ENCODE measurements at regions not wholly inside any gene's neighbourhood (a gene's known extent, or its start where the extent isn't known, plus 50 kb on each side); places are given as distances from the start of the nearest gene placed in this dataset.

DNA sequence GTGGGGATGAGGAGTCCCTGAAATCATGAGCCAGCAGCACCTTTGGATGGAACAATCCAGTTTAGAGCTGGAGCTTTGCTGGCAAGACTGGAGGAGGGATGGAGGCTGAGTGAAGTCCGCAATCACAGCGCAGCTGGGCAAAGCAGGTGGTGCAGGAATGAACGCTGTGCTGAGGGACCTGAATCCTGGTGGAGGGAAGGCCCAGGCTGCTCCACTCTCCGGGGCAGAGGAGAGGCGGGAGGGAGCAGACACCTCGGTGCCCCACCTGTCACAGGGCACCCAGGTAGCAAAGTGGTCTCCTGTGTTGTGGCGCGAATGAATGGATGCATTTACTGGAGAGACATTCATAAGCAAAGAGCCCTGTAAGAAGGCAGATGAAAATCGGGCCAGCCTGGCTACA, 124.8 kb upstream of the ANO1 start:
- DNase-seq, result no peak

DNA sequence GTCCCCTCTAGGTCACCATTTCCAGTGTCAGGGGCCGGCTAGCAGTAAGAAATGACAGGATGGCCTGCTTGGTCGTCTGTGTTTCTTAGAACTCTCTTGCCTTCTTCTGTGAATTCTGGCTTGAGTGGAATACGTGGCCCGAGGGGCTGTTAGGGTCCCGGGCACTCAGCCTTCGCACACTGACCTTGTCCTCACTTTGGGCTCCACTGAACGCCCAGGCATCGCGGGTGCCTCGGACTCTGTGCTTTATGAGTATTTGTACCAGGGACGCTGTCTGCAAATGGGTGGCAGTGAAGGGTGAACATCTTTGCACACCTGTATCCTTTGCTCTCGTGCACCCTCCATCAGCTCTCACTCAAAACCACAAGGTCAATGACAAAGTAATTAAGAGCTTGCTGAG, 123.4 kb upstream of the ANO1 start:
- no peak for DNase-seq

DNA sequence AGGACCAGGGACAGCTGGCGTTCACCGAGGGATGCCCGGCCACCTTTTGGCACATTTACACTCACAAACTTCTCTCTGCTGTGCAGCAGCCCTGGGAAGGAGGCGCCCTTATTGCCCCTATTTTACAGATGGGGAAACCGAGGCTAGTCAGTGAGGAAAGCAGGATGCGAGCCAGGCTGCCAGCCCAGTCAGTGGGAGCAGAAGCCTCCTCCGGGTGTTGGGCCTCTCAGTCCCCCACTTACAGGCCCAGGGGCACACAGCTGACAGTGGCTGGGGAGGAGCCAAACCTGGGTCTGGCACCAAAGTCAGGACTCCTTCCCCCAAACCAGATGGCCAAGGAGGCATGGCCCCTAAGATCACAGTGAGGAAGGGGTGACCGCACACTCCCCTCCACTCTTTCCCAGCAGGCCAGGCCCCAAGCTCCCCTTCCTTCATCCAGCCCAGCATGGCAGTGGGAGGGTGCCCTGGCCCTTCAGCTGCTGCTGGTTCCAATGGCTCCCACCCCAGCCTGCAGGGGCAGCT, 121.4 kb upstream of the ANO1 start:
- no peak for DNase-seq

DNA sequence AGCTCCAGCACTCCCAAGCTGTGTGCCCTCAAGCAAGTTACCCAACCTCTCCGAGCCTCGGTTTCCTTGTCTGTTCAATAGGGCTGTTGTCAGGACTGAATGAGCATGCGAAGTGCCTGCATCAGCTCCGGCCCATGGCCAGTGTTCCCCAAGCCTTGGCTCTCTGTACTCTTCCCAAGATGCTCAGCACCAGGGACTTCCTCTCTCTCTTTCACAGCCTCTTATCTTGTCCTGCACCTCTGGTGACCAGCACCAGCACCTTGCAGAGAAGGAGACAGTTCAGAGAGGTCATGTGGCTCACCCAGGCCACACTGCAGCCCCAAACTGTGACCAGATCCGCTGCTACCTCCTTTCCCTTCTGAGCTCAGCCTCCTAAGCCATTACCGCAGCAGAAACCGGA, 120.3 kb upstream of the ANO1 start:
- no peak for DNase-seq

DNA sequence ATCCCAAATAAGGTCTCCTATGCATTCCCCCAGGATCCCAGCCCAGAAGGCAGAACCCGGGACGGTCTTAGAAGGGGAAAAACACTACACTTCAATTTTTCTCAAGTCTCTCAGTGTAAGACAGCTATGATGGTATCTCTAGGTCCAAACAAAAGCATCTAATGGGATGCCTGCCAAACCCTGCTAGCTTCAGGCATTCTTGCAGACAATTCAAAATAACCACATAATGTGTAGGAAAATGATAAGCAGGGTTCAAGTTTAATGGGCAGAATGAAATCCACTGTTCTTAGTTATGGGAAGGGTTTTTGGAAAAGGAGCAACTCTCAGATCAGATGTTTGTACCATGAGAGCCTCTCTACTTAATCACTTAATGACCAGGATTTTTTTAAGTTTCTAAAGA, 119.8 kb upstream of the ANO1 start:
- DNase-seq, result no peak

DNA sequence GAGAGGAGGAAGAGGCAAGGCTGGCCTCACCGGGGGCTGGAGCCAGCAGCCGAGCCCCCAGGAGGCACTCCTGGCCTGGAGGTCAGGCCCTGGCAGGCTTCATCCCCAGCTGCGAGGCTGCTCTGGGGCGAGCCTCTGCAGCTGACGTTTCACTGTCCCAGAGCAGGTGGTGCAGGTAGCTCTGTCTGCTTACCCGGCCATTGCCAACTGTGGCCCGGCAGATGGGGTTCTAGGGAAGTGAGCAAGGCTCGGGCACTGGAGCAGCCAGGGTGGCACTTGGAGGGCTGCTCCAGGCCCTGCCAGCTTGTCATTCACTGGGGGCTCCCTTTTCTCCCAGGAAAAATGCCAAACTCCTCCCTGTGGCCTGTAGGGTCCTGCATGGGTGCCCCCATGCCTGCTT, 118.7 kb upstream of the ANO1 start:
- no peak for DNase-seq

DNA sequence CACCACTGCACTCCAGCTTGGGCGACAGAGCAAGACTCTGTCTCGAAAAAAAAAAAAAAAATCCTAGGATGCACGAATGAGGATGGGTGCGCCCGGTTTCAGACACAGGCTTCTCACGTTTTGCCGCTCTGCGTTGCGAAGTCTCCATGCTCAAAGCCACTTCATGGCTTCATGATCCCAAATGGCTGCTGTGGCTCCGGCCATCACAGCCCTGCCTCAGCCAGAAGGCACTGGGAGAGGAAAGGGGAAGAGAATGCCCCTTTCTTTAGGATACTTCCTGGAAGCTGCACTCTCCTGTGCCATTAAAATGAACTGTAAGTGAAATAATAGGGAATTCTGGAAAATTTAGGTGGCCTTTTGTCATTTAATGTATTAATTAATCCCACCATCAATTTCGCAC, 116.4 kb upstream of the ANO1 start:
- no peak for DNase-seq

DNA sequence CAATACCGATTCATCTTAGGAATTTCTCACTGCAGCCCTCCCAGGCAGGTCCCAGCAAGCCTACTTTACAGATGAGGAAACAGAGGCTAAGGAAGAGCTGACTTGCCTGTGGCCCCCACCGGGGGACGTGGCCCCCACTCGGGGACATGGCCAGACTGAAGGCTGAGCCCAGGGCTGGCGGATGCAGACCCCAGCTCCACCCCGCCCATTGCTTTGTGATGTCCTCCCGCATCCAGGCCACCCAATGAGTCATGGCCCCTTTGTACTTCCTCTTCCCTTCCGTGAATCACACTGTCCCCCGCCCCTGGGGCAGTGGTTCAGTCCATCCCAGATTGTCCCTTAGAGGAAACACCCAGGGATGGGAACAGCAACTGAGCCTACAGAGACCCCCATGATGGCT, 116.0 kb upstream of the ANO1 start:
- no peak for DNase-seq

DNA sequence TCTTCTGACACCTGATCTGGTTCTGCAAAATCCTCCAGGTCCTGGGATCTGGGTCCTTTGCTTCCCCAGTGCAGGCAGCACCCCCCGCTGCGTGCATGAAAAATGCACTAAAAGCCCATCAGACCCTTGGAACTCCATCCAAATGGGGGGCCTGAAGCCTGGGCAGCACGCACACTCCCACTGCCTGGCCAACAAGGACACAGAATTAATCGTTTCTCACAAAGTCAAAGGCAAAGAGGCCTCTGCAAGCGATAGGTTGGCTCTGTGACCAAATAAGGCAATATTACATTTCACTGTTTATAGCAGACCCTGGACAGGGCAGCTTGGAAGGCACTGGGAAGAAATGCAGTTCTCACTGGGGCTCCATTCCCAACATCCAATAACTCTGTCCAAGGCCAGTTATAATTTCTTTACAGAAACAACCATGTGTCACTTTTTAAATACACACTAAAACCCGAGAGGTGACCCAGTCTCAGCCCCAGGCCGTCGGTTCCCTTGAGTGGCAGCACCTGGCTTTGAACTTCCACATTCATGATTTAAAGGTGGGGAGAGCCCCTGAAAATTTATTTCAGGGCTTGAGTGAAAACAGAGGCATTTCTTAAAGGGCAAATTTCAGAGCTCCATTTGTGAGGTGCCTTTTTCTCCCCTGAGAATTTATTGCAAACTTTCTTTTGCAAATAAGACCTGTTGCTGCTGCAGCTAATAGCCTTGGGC, 114.4 kb upstream of the ANO1 start:
- no peak for DNase-seq

DNA sequence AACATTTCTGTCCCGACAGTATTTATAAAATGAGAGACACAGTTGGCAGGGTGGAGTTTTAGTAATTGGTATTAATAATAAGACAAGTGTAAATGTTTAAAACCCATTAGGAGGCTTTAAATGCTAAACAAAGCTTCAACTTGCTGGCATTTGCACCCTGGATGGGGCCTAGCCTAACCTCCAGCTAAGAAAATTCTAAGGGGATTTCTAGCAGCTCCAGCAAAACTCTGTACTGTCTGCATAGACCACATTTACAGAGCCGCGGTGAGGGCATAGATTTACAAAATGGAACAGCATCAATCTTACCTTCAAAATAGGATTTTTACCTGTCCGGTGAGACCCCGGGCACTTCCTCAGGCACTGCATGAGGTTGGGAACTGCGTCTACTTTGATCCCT, 113.9 kb upstream of the ANO1 start:
- no peak for DNase-seq

DNA sequence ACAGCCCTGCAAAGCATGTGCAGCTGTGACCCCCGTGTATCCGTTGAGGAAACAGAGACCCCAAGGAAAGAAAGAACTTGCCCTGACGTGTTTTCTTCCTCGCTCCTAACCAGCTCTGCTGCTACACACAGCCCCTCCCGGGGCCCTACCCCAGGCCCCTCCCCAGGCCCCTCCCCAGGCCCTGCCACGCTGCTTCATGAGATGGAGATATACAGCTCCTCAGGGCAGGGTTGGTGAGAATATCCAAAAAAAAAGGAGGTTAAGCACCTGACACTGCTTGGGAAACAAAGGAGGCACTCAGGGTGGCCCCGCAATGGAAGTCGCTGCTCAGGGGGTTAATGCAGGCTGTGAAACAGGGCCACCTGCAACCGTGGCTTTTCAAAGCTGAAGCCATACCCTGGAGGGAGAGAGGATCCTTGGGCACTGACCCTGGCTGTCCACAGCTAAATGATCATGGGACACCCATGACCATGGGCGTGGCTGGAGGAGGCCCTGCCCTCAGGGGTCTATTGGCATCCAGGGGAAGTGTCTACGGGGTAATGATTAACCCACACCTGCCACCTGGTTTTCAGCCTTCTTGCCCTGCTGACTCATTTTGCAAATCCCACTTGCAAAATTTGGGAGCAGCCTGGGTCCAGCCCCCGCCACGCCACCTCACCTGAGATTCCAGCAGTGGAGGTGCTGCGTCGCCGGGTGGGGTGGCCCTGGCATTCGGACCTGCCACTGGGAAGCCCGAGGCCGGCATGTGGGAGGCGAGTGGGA, 112.1 kb upstream of the ANO1 start:
- DNase-seq, result no peak

DNA sequence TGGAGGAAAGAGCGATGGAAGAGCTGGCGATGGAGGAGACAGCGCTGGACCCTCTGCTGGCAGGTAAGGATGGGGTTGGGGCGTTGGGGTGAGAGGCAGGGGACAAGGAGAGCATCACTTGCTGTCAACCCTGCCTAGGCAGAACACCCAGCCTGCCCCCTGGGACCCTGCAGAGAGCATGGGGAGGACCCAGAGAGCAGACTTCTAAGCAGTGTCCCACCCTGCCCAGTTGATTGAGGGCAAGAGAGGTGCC, 111.6 kb upstream of the ANO1 start:
- no peak for DNase-seq

DNA sequence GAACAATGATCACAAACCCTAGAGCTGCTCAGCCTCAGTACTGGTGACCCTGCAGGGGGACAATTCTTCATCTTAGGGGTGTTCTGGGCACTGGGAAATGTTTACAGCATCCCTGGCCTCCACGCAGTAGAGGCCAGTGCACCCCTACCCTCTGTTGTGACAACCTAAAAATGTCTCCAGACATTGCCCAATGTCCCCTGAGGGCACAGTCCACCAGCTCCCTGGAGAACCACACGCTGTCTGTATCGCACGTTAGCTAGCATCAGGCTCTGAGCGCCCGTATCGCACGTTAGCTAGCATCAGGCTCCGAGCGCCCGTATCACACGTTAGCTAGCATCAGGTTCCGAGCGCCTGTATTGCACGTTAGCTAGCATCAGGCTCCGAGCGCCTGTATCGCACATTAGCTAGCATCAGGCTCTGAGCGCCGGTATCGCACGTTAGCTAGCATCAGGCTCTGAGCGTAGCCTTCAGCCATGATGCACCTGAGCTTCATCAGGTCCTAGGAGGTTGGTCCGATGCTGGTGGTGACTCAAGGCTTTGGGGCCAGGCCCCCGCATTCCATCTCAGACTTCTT, 111.1 kb upstream of the ANO1 start:
- no peak for DNase-seq

DNA sequence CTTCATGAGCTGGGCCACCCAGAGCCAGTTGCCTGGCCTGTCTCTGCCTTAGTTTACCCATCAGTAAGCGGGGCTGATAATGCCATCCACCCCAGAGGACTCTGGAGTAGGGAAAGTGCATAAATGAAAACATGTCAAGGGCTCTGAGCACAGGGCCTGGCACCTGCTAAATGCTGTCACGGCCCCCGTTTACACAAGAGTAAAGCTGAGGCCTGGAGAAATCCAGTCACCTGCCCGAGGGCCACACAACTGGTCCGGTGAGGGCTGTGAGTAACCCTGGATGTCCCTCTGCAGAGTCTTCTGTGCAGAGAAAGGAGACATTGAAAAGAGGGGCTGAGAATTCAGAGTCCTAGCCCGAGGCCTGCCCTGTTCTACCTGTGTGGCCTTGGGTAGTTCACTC, 110.6 kb upstream of the ANO1 start:
- no peak for DNase-seq

DNA sequence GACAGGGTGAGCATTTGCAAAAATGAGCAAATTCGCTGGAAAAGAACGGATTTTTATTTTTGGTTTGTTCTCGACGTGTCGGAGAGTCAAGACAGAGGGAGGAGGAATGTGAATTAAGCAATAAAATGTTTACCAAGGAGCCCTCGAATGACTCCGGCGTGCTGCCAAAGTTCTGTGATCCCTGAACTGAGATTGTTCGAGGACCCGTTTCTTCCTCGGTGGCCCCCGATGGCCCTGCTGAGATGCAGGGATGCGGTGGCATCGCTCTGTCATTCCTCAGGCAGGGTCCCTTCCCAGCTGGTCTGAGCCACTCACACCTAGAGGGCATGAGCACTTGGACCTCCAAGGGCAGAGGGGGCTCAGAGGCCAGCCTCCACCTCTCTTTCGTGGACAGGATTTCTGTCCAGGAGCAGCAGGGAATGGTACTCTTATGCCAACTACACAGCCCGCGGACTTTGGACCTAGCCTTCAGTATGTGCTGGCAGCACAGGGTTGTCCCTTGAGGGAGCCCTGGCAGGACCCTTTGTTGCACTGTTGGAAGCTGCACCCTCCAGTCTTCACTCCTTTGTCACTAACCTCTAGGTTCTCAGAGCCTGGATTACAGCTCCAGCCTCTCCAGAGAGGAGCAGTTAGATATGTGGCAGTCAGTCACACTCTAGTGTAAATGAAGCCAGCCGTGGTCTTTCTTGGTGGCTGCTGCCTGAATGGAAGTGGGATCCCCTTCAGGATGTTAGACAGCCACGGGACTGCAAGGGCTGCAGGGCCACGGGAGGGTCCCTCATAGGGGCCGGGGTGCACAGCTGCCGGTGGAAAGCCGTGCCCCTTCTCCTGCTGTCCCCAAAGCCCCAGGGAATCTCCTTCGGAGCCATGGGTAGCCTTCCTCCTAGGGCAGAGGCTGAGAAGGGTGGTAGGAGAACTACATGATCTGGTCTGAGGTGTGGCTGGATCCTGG, 109.4 kb upstream of the ANO1 start:
- DNase-seq, result no peak

DNA sequence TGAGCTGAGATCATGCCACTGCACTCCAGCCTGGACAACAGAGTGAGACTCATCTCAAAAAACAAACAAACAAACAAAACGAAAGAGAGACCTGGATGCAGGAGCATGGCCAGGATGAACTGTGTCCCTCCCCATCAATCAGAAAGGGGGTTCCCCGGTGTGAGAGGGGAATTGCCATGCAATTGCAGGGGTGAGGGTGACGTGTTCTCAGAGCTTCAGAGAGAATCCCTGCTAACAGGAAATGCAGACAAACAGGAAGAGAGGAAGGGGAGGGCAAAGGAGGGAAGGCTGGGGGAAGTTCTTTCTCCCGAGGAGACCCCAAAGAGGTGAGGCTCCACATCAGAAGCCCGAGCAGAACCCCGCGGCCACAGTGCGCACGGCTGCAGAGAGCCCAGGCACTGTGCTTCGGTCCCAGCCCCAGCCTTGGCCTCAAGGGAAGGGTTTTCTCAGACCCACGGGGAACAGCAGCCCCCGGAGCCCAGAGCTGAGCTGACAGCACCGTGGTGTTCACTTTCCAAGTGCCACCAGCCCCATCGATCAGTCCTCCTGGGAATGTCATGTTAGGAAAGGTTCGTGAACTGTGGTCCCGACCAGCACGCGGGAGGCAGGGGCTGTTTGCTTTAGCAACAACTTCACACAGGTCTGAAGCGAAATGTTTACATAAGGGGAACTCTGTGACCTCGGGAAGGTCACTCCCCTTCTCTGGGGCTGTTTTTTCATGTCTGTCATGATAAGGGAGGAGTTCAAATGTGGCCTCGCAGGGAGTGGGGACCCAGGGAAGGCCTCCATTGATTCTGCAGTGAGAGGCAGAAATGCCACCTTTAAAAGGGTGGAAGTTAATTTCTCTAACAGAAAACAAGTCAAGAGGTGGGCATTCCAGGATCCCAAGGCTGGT, 108.0 kb upstream of the ANO1 start:
- DNase-seq, result no peak

DNA sequence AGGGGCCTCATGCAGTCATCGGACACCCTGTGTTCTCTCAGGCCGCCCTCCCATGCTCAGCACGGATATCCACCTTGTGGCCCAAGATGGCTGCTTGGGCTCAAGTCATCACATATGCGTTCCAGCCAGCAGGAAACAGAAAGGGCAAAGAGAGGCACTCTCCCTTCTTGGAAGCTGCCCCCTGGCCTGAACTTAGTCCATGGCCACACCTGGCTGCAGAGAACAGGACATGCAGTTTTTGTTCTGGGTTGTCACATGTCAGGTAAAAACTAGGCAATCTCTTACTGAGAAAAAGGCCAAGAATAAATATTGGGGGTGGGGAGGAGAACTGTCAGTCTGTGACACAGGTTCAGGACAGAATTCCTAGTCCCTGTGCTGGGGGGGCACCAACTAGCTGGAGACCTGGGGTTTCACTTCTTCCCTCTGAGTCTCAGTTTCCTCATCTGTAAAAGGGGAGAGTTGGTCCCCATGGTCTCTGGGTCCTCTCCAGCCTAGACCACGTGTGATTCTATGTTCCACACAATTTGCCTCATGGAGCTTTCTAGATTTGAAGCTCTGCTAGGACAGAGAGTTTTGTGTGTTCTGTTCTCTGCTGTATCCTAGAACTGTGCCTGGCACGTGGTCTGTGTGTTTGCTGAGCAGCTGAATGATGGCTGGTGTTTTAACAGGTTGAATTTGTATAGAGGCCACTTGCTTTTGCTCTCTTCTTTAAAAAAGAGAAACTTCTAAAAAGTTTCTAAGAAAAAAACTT, 107.2 kb upstream of the ANO1 start:
- DNase-seq, result no peak

DNA sequence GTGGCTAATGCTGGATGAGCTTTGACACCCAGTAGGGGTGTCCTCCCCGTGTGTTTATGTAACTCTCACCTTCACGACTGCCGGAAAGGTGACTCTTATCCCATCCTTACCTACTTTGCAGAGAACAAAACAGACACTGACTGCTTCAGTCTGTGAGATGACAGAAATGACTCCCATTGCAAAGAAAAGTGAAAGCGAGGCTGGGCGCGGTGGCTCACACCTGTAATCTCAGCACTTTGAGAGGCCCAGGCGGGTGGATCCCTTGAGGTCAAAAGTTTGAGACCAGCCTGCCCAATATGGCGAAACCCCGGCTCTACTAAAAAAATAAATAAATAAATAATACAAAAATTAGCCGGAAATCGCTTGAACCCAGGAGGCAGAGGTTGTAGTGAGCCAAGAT, 106.4 kb upstream of the ANO1 start:
- no peak for DNase-seq

DNA sequence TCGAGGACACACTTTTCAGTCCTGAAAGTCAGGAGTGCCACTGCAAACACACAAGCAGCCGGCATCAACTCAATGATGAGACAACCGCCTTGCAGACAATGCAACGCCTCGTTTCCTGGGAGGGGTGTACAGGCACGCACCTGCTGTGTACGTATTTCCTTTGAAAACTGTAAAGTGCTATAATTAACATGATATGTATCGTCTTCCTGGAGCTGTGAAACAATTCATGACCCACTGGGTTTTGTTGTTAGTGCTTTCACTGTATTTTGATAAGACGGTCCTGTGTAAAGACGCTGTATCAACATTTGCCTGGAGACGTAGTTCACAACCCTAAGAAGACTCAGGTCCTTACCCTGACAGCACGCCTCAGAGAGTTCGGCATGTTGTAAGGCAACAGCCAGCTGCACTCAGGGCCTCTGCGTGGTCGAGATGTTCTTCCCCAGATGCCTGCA, 105.7 kb upstream of the ANO1 start:
- DNase-seq, result no peak

DNA sequence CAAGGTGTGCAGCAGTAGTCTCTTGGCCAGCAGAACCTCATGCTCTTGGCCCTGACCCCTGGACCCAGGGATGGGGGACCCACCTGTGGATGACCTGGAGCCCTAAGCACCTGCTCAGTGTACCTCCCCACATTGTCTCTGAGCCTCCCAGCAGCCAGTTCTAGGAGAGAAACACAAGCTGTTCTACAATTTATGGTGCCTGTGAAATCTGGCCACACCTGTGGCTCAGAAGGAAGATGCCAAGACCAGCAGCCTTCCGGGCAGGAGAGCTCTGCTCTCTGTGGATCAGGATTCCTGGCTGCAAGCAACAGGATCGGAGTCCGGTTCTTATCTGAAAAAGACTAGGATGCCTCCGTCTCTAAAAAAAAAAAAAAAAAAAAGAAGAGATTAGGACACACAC, 103.6 kb upstream of the ANO1 start:
- no peak for DNase-seq

DNA sequence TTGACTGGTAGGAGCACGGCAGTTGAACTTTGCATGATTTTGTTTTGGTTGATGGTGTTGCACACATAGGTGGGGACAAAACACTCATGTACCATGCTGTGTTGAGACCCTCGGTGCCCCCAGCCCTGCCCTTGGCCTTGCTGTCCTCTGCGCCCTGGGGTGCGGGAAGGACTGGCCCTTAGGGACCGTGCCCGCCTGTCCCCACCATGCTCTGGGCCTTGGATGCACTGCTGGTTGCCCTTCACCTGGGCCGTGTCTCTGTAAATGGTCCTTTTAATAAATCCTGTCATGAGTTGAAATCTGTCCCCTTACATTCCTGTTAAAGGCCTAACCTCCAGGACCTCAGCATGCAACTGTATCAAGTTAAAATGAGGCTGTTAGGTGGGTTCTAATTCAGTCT, 102.3 kb upstream of the ANO1 start:
- DNase-seq, result no peak

DNA sequence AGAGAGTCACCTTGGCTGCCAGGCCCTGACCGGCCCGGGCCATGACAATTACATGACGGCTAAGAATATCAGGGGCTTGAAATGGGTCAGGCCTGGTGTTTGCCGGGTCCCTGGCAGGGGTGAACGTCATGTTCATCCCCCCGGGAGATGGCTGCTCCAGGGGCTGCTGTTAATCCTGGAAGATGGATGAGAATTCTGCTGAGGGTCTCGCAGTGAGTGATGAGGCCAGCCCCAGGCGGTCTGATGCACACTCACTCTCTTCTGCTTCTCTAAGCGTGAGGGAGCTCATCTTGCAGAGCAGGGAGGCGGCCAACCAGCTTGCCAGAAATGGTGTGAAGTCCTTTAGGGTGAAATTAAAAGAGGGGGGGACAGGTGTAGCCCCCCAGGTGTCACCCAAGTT, 101.3 kb upstream of the ANO1 start:
- DNase-seq, result no peak
